D721Med (cell line): ENCODE measurements at regions not wholly inside any gene's neighbourhood (a gene's known extent, or its start where the extent isn't known, plus 50 kb on each side); places are given as distances from the start of the nearest gene placed in this dataset.

Experiments used
- DNase-seq: peaks from one replicate; pipeline ENCODE4 v3.0.0; 2011; ENCODE audit warnings: low spot score; ENCODE audit not compliant: insufficient read length
- FAIRE-seq: peaks from 2 replicates; lab custom pipeline; 2011; peaks lifted over from hg19 to GRCh38; lab: Jason Lieb, UNC
- CTCF ChIP-seq: IDR thresholded peaks from 2 replicates; pipeline ENCODE4 v1.5.1; 2012; ENCODE audit warnings: mild to moderate bottlenecking, control low read depth; ENCODE audit not compliant: insufficient read depth; ENCODE audit errors: missing control alignments

GRCh38 chr10:10394933-10395658, 622.6 kb upstream of the CELF2 start:
- no peak for FAIRE-seq
- no peak for DNase-seq
- TF ChIP-seq CTCF, result no peak

- FAIRE-seq, result no peak
- TF ChIP-seq CTCF, result no peak
- no peak for DNase-seq
These were observed 621.1 kb upstream of the CELF2 start for GRCh38 chr10:10396601-10397000.

GRCh38 chr10:10397906-10398305, 619.8 kb upstream of the CELF2 start:
- no peak for TF ChIP-seq CTCF

GRCh38 chr10:10403762-10404161, 613.9 kb upstream of the CELF2 start:
- DNase-seq (no peak), FAIRE-seq (no peak)
- TF ChIP-seq CTCF, result no peak

More at GRCh38 chr10:10397906-10398305, 619.8 kb upstream of the CELF2 start:
- FAIRE-seq, result no peak
- no peak for DNase-seq

- TF ChIP-seq CTCF, result no peak
- DNase-seq, result no peak
- no peak for FAIRE-seq
These were observed 600.0 kb upstream of the CELF2 start for GRCh38 chr10:10417671-10418070.

- no peak for FAIRE-seq
- DNase-seq, result no peak
- TF ChIP-seq CTCF, result no peak
These were observed 599.3 kb upstream of the CELF2 start for GRCh38 chr10:10418387-10418786.

- TF ChIP-seq CTCF, result no peak
- DNase-seq, result no peak
- no peak for FAIRE-seq
These were observed 596.6 kb upstream of the CELF2 start for GRCh38 chr10:10421071-10421470.
